Left forelimb (tissue), 1 donor: ENCODE measurements at regions not wholly inside any gene's neighbourhood (a gene's known extent, or its start where the extent isn't known, plus 50 kb on each side); places are given as distances from the start of the nearest gene placed in this dataset.
"Not testable (repeated sequence)": the region's sequence is repeated elsewhere in the genome, so short reads cannot be mapped to it uniquely, and the experiment has no call there.

Experiments used
- DNase-seq: peaks from one replicate; pipeline ENCODE4 v3.0.0-alpha.2; 2018; ENCODE audit warnings: low spot score

DNA sequence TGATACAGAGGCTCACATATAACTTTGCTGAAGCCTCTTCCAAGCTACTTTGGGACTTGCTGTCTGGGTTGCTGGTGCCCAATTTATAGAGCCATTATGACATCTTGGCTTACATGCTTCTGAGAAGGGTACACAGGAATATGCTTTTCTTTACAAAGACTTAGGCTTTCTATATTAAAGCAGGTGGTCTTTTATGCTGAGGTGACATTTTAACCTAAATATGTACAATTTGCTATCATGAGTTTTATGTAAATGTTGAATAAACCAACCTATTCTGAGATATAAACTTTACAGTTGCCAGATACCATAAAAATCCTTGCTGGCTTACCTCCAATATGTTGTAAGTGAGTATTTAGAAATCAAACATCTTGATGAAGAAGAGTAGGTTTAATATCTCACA, 509.2 kb upstream of the CHD1 start:
- no peak for DNase-seq

DNA sequence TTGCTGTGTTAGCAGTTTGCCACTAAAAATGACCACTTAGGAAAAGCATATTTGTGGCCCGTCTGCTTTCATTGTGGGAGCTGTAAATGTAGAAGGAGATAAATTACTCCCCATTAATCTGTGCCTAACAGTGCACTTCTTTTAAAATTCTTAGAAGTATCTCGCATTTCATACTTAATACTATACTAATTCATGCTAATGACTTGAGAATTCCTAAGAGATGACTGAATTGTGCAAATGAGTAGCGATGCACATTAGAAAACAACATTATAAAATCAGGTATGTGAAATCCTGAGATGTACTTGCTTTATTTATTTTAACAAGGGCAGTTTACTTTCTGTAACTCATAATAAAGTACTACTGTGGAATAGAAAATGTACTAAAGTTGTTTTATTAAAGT, 494.6 kb upstream of the CHD1 start:
- DNase-seq, result not testable (repeated sequence)

DNA sequence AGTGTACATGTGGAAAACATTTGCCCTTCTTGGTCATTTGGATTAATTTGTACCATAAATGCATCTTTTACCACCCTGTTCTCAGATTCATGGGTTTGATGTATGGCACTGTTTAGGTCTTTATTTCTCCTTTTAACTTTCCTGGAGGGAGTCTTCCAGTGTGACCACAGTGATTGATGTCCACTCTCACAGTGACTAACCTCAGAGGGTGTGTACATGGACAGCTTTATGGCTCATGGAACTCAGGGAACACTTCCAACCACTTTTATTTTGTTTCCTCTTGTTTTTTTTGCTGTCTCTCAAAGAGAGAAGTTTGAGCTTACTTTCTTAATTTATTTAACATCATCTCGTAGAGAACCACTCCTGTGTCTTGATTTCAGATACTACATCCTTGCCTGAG, 489.8 kb upstream of the CHD1 start:
- DNase-seq, result not testable (repeated sequence)

DNA sequence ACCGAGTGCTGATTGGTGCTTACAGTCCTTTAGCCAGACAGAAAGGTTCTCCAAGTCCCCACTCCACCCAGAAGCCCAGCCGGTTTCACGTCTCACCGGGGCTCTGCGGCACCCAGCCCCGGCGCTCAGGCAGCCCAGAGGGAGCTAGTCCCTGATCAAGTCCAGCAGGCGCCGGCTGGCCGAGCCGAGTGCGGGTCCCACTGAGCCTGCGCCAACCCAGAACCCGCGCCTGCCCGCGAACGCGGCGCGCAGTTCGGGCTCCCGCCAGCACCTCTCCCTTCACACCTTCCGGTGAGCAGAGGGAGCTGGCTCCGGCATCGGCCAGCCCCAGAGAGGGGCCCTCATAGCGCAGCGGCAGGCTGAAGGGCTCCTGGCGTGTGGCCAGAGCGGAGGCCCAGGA, 481.6 kb upstream of the CHD1 start:
- not testable (repeated sequence) for DNase-seq

DNA sequence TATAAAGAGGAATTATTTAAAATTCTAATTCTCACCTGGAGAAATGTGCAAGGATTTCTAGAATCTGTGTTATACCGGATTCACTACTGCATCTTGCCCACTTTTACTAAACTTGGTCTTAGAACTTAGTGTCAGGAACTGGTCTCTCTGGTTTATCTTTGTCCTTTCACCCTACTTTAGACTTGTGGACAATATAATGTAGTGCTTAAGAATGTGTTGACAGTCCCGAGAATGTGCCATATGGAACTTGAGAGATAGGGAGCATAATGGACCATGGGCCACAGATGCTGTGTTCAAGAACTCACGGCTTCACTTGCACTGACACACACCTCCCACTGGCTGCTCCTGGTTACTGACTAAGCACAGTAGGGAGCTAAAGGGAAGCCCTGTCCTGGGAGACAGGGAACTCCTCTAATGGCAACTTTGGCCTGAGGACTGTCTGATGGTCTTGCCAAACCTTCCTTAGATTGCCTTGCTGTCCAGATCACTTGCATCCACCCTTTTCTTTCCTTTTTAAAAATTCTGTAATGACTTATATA, 476.0 kb upstream of the CHD1 start:
- not testable (repeated sequence) for DNase-seq

DNA sequence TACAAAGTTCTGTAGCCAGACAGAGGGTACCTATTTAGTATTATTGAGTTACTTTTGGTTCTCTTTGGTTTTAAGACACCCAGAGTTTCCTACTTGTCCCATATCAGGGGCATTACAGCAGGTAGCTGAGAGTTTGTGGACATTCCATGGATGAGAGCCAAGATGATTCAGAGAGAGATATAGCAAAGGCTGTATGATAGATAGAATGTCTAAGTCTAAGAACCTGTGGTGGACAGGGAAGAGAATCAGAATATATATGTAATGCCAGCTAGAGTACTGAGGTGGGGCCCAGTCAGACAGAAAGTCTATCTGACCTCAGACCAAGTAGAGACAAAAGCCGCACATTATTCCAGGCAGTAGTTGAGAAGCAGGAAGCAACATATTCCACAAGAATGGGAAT, 471.8 kb upstream of the CHD1 start:
- not testable (repeated sequence) for DNase-seq

DNA sequence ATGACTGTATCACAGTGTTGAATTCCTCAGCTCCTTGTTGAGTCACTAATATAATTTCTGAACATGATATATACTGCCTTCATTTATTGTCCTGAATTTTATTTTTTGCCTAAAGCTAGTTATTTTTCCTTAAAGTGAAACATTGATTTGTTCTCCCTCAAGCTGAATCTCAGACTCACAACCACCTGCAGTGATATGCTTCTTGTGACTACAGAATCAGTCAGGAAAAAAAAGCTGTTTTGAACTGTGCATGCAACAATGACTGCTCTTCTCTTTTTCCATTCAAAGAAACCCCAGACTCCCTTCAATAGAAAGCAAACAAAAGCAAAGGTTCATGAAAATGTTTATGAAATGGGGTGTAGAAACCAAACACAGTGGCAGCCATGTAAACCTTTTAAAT, 470.2 kb upstream of the CHD1 start:
- no peak for DNase-seq

DNA sequence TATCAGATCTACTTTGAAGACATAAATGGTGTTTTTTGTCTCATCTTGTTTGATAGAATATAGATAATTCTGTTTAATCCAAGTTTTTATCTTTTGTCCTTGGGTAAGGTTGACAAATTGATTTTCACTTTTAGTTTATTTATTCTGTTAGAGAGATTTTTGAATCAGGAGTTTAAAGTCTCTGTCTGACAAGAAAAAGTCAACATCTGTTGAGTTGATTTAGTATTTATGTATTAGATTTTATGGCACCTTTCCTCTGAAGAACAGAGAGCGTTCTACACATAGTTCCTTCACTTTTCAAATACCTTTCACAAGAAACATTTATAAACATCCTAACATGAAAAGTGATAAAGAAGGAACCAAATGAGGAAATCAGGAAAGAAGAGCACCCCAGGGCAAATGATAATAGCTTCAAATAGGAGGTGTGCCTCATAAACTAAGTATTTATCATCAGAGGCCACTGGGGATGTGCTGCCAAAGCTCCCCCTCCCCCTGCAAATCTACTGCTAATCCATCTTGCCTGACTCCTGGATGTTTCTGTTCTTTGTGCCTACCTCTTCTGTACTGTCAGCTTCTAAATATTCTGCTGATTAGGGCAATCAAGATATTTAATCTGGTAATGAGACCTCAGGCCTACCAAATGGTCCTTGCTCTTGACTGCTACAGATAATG, 457.7 kb upstream of the CHD1 start:
- no peak for DNase-seq

DNA sequence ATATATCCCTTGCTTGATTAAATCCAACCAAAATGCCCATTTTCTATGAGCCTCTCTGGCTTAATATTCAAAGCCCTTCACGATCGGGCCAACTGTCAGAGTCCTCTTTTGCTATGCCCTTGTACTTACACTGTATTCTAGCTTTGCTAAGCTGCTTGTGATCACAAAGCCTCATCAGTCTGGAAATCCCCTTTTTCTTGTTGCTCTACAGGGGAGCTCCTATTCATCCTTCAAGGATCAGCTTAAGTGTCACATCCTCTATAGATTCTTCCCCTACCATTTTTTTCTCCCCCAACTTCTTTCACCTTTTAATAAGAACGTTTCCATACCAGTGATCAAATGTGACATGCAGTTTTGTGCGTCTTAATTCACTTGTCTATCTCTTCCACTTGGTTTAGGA, 450.4 kb upstream of the CHD1 start:
- no peak for DNase-seq

DNA sequence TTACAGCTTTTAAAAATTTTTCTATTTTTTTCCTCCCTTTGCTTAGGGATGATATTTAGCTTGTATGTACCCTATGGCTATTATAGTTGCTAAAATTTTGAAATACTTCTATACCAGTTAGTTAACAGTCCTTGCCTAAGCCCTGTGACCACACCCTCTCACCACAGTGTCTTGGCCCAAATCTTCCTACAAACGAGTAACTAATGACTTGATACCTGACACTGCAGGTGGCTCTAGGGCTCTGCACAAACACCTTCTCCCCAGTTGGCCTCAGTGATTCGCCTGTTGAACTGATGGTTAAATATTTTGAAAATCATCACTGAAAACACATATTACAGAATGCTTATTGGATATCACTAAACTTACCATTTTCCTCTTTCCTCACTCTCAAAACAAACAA, 449.6 kb upstream of the CHD1 start:
- no peak for DNase-seq

DNA sequence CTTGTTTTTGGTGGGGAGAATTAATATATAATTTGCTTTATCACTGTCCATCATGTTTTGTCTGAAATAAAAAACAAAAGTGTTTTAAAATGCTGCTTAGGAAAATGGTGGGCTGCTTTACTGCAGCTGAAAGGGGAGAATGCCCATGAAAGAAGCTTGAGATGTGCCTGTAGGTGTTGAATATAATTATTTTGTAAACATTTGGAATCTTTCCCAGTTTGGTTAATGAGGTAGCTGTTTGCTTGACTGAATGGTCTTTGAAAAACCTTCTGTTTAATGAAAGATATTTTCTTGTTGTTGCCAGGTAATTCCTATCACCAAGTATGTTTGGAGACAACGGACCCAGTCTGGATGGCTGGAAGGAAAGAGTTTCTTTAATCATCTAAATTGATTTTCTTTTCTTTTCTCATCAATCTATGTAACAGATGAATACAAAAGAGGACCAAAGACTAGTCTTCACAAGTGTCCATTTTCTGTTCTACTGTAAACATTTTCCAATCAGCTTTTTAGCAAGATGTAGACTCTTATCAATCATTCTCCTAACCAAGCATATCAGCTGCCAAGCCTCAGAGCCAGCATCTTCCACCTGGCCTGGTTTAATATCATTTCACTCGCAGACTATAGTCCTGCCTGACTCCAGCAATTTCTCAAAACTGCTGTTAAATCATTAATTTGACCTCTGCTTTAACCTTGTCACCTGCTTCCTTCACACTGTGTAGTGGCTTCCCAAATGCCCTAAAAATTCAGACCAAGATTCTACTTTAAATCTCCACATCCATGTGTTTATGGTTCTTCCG, 441.2 kb upstream of the CHD1 start:
- no peak for DNase-seq

DNA sequence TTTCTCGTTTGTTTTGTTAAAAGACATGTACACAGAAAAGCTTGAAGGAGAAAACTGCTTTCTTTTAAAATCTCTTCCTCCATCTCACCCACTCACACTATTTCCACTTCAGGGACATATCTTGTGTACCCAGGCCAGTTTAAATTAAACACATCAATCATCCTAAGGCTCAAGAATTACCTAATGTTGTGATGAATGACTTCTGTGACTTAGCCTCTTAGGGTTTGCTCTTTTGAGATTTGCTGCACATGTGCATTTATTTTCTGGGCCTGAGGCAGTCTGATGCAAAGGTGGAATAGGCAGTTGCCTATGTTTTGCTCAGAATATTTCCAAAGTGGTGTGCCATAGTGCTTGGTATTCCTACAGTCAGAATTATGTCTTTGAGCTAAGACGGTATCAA, 439.9 kb upstream of the CHD1 start:
- no peak for DNase-seq

DNA sequence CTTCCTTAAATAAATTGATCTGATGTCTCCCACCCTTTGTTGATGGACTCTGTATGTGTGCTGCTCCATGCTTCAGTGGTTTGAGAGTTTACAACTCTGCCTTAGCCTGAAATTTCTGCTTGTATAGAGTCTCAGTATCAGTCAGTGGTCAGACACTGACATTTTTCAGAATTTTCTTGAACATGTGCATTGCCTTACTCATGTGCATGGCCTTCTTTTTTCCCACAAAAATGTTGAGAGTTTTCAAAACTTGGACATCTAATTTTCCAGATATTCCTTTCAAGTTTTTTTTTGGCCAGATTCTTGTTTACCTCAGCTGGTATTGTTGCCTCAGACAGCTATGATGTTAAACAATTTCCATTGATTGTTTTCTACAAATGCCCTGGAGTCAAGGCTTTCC, 427.1 kb upstream of the CHD1 start:
- no peak for DNase-seq

DNA sequence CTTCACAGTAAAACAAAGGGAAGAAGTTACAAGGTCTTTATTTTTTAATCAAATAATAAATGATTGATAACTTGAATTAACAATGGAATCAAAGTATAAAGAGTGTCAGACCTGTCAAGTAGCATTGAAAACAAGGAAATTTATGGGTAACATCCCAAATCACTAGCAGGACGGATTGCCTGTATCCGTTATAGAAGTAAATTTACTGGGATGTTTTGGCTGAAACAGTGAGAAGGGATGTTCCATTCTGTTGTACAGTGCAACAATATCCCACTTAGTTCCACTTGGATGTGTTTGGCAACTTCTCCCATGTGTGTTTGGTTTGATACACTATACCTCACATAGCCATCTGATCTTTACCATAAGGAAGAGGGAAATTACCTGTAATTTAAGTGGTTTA, 421.0 kb upstream of the CHD1 start:
- DNase-seq, result no peak

DNA sequence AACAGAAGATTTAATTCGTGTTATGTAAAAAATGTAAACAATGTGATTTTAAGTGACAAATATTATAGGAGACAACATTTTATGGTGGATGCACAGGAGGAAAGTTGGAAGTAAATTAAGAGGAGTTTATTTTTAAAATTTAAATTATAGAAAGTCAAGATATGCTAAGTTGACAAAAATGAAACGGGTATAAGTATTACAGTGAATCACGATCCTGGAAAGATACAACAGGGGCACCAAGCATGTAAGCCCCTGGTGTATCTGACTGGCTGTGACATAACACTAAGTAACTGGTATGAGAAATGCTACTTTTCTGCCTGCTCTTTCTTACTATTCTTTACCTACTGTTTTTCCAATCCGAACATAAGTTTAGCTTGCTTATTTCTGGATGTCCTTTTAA, 419.8 kb upstream of the CHD1 start:
- DNase-seq, result no peak

DNA sequence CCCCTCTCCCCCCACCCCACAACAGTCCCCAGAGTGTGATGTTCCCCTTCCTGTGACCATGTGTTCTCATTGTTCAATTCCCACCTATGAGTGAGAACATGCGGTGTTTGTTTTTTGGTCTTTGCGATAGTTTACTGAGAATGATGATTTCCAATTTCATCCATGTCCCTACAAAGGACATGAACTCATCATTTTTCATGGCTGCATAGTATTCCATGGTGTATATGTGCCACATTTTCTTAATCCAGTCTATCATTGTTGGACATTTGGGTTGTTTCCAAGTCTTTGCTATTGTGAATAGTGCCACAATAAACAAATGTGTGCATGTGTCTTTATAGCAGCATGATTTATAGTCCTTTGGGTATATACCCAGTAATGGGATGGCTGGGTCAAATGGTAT, 411.0 kb upstream of the CHD1 start:
- DNase-seq, result not testable (repeated sequence)

DNA sequence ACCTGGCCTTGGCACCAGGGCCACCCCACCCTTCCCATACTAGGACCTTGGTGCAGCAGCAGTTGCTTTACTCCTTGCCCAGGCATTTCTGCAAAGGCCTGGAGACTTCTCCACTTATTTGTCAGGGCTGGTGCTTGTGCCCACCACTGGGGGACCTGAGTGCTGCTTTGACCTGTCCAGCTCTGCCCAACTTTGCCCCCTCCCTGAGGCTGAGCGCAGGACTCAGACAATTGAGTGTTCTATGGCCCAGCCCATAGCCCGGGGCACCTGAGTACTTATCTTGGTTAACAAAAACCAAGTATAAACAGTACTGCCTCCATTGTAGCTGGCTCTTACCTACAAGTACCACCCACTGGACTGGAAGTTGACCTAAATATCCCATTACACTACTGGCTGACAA, 406.1 kb upstream of the CHD1 start:
- DNase-seq, result no peak

DNA sequence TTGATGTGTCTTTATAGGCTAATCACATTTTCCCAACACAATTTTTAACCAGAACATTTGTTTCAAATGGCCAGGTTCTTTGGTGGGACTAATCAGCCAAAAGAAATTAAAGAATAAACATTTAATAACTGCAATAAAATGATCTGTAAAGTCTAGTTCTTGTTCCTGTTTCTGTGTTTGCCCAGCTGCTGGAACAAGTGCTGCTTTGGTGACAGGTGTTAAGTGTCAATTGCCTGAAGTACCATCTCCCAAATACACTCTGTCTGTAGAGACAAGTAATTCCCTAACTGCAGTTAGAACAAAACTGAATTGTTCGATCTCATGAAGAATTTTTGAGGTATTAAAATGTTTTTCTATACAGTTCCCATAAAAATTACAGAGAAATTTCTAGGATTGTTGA, 402.3 kb upstream of the CHD1 start:
- no peak for DNase-seq

DNA sequence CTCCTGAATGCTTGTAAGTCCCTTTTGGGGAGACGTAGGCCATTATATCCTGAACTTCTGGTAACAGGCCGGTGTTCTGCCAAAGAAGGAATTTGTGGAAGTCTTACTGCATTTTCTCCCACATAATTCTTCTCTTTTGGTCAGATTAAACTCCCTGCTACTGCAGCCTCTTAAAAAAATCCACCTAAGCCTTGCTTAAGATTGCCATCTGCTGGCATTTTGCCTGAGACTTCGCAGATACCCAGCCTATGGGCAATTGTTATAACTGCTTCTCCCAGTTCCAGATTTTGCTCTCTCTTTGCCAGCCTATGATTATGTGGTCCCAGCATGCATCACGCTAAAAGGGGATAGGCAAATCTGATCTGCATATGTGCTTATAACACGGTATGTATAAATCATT, 391.6 kb upstream of the CHD1 start:
- no peak for DNase-seq

DNA sequence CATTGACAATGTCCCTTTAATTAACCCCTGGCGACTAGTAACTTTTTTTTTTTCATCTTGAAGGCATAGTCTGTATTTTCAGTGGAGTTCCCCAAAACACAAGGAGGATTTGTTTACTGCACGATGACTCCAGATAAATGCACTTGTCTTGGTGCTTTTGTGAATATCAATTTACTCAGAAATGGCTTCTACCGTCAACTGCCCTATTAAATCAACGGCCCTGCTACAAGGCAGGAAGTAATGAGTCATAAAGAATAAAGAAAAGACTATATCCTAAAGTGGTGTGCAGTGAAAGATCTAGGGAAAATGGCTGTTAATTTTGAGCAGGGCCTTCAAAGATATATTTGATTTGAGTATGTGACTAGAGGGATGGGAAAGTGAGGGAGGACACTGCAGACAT, 388.3 kb upstream of the CHD1 start:
- no peak for DNase-seq

DNA sequence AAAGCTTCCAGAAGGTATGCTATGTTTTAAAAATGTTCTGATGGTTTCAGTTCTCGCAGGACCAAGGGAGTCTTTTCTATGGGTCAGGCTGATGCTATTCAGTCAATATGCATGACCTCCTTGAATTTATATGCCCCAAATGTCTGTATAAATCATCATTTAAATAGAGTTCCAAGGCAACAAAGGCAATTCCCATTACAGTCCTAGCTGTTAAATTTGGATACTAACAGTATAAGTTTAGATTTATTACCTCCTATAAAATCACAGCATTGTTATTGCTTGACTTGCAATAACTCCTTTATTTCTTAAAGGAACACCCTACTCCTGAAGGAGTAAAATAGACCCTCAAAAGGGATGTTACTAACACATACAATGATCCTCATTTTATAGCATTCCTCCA, 387.7 kb upstream of the CHD1 start:
- DNase-seq, result no peak

DNA sequence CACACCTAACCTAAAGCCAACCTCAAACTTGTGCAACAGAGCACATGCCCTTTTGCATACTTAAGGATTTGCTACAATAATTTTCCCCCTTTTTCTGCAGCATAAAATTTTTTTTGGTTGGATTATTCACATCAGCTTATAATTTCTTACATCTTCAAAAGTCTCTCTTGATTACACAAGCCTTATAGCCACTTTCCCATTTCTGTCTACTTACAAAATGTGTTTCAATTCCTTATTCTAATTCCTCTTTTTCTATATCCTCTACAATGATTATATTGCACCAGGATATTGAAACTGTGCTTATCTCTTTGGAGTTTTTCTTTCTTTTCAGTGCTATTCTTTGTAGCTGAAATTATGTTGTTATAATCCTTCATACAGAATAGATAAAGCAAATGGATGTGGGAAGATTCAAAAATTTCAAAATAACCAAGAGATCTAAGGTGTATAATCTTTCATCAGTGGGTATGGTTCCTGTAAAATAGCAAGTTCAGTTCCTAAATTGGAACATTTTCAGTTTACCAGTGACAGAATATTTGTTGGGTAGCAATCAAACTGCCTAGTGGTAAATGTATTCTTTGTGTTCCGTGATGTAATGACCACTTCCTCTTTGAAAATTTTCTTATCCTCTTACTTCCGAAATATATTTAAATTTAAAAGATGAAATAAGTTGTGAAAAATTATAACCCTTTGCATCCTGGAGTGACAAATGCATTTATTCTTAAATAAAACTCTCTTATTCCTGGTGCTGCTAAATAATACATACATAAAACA, 386.8 kb upstream of the CHD1 start:
- DNase-seq, result no peak

DNA sequence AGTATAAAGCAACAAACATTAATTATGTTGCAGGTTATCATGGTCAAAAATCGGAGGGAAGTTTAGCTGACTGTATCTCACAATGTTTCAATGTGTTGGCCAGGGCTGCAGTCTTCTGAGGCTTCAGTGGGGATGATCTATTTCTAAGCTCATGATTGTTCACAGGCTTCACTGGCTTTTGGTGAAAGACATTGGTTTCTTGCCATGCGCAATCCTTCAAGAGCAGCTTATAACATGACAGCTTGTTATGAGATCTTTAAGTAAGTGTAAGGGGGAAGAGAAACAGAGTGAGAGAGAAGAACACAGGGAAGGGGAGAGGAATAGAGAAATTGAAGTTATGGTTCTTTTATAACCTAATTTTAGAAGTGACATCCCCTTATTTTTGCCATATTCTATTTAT, 385.9 kb upstream of the CHD1 start:
- no peak for DNase-seq
